Hepatocyte (in vitro differentiated cells): ENCODE measurements at regions not wholly inside any gene's neighbourhood (a gene's known extent, or its start where the extent isn't known, plus 50 kb on each side); places are given as distances from the start of the nearest gene placed in this dataset.

ENCODE experiments used
- DNase-seq: peaks from one replicate; pipeline ENCODE4 v3.0.0-alpha.2; 2016; ENCODE audit warnings: low spot score
- H2AFZ ChIP-seq: fragments of 200-600 bp; sonication (generic); 2 replicates; pipeline ENCODE4 v1.6.0; 2016; ENCODE audit warnings: antibody characterized with exemption, mild to moderate bottlenecking
- H3K27ac ChIP-seq: fragments of 200-600 bp; sonication (generic); 2 replicates; pipeline ENCODE4 v1.5.1; 2016; ENCODE audit warnings: mild to moderate bottlenecking
- H3K27me3 ChIP-seq: fragments of 200-600 bp; sonication (generic); 2 replicates; pipeline ENCODE4 v1.6.1; 2016
- H3K36me3 ChIP-seq: fragments of 200-600 bp; sonication (generic); replicated peaks from 2 replicates; pipeline ENCODE4 v1.5.1; 2016; ENCODE audit warnings: low read depth; ENCODE audit not compliant: insufficient read depth
- H3K4me1 ChIP-seq: fragments of 200-600 bp; sonication (generic); 2 replicates; pipeline ENCODE4 v1.5.1; 2016; ENCODE audit warnings: mild to moderate bottlenecking, moderate library complexity; ENCODE audit not compliant: insufficient read depth
- H3K4me2 ChIP-seq: fragments of 200-600 bp; sonication (generic); 2 replicates; pipeline ENCODE4 v1.6.0; 2016
- H3K4me3 ChIP-seq: fragments of 200-600 bp; sonication (generic); 2 replicates; pipeline ENCODE4 v1.5.1; 2016; ENCODE audit warnings: mild to moderate bottlenecking
- H3K79me2 ChIP-seq: fragments of 200-600 bp; sonication (generic); 2 replicates; pipeline ENCODE4 v1.6.0; 2017; ENCODE audit warnings: mild to moderate bottlenecking
- H3K9me2 ChIP-seq: fragments of 200-600 bp; sonication (generic); replicated peaks from 2 replicates; pipeline ENCODE4 v1.6.0; 2017; ENCODE audit warnings: mild to moderate bottlenecking; ENCODE audit not compliant: insufficient read depth
- H3K9me3 ChIP-seq: fragments of 200-600 bp; sonication (generic); 2 replicates; pipeline ENCODE4 v1.5.1; 2016; ENCODE audit warnings: low read depth, mild to moderate bottlenecking
- H4K20me1 ChIP-seq: fragments of 200-600 bp; sonication (generic); 2 replicates; pipeline ENCODE4 v1.6.0; 2016; ENCODE audit warnings: mild to moderate bottlenecking; ENCODE audit not compliant: insufficient read depth, poor library complexity, severe bottlenecking
- CTCF ChIP-seq: fragments of 200-600 bp; sonication (generic); IDR thresholded peaks from 2 replicates; pipeline ENCODE4 v1.5.1; 2016; ENCODE audit warnings: antibody characterized with exemption, mild to moderate bottlenecking; ENCODE audit not compliant: poor library complexity
- EZH2 ChIP-seq: fragments of 200-600 bp; sonication (generic); IDR thresholded peaks from 2 replicates; pipeline ENCODE4 v1.6.1; 2016; ENCODE audit warnings: antibody characterized with exemption, mild to moderate bottlenecking, borderline replicate concordance
- EZH2phosphoT487 ChIP-seq: fragments of 200-600 bp; sonication (generic); IDR thresholded peaks from one replicate; pipeline ENCODE4 v1.6.1; 2018; ENCODE audit warnings: antibody characterized with exemption, mild to moderate bottlenecking, low read depth, moderate library complexity; ENCODE audit not compliant: unreplicated experiment, severe bottlenecking
- WGBS: methylation state at CpG from one replicate; pipeline ENCODE4 v1.1.6; 2016; ENCODE audit warnings: low lambda C conversion rate; ENCODE audit errors: missing lambda C conversion rate; 5-methylcytosine and 5-hydroxymethylcytosine counted together

DNA sequence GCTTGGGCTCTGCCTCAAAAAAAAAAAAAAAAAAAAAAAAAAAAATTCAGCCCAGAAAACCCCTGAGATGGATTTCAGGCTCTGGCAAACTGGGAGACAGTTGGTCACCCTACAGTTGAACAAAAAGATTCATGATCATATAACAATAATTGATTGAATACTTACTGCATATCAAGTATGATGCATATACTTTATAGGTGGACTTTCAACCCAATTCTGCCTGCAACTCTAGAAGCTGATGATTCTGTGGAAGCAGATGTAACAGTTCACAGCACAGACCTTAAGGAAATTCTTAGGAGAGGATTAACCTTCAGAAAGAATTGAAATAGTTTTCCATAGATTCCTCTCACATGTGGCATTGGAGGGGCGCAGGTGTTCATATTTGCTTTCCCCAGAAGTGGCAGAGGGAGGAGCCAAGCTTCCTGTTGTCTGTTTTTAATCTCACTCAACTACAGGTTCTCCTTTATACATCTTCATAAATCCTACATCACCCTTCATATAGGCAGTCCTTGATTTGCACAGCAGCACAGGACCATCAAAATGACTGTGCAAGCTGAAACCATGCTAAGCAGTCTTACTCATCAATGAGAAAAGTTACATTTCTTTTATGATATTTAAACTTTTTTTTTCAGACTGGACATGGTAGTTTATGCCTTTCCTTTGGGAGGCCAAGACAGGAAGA lies 149.4 kb upstream of the KLF3 start:
- Histone ChIP-seq H3K27me3 (no peaks in the 10 kb centered on the region), H3K4me2 (no peak overlapping the region), H4K20me1 (no peaks in the 10 kb centered on the region), H3K4me3 (no peak overlapping the region), H3K9me3 (no peaks in the 10 kb centered on the region), H3K36me3 (no peaks in the 10 kb centered on the region), H3K79me2 (no peaks in the 10 kb centered on the region), H3K9me2 (no peaks in the 10 kb centered on the region), H2AFZ (no peak overlapping the region), H3K4me1 (no peaks in the 10 kb centered on the region), H3K27ac (no peak overlapping the region)
- TF ChIP-seq EZH2phosphoT487, result no peak
- no peak for TF ChIP-seq EZH2
- TF ChIP-seq CTCF, result no peak
- WGBS, result 82% methylated on average over 1 of the region's 1 CpG
- no peak for DNase-seq

GRCh38 chr4:38516190-38516589 lies 147.8 kb upstream of the KLF3 start:
- no peak for DNase-seq
- H3K9me2 ChIP-seq, result no peaks in the 10 kb centered on the region
- TF ChIP-seq EZH2phosphoT487, result no peak
- no peak for TF ChIP-seq CTCF
- TF ChIP-seq EZH2, result no peak
- H3K27me3 ChIP-seq, result no peaks in the 10 kb centered on the region
- H4K20me1 ChIP-seq, result no peaks in the 10 kb centered on the region
- H3K9me3 ChIP-seq, result no peaks in the 10 kb centered on the region
- no peaks in the 10 kb centered on the region for H3K79me2 ChIP-seq
- H3K4me3 ChIP-seq, result no peak overlapping the region
- no peak overlapping the region for H3K4me2 ChIP-seq
- H3K36me3 ChIP-seq, result no peaks in the 10 kb centered on the region
- H3K4me1 ChIP-seq, result no peaks in the 10 kb centered on the region
- no peak overlapping the region for H2AFZ ChIP-seq
- no peak overlapping the region for H3K27ac ChIP-seq
- WGBS, result 32% methylated on average over 2 of the region's 2 CpGs

- H3K9me2 ChIP-seq, result no peaks in the 10 kb centered on the region
These were observed 144.3 kb upstream of the KLF3 start for GRCh38 chr4:38519666-38520065.

More at GRCh38 chr4:38519666-38520065, 144.3 kb upstream of the KLF3 start:
- Histone ChIP-seq H2AFZ (no peak overlapping the region), H3K4me2 (no peak overlapping the region), H4K20me1 (no peaks in the 10 kb centered on the region), H3K79me2 (no peaks in the 10 kb centered on the region), H3K27me3 (no peaks in the 10 kb centered on the region), H3K27ac (no peak overlapping the region), H3K9me3 (no peaks in the 10 kb centered on the region), H3K36me3 (no peaks in the 10 kb centered on the region), H3K4me1 (no peaks in the 10 kb centered on the region), H3K4me3 (no peak overlapping the region)
- no peak for TF ChIP-seq EZH2
- TF ChIP-seq CTCF, result no peak
- TF ChIP-seq EZH2phosphoT487, result no peak
- DNase-seq, result no peak
- WGBS, result 93% methylated on average over 1 of the region's 1 CpG
